Upper lobe of right lung (tissue), 1 donor: ENCODE measurements at regions not wholly inside any gene's neighbourhood (a gene's known extent, or its start where the extent isn't known, plus 50 kb on each side); places are given as distances from the start of the nearest gene placed in this dataset.
"Not testable (repeated sequence)": the region's sequence is repeated elsewhere in the genome, so short reads cannot be mapped to it uniquely, and the experiment has no call there.

ENCODE experiments used
- ATAC-seq: fragments of 200-7000 bp; cut with Tn5 transposase; one replicate; pipeline ENCODE4 v1.9.1; 2020; ENCODE audit warnings: mild to moderate bottlenecking, moderate library complexity
- DNase-seq: peaks from one replicate; pipeline ENCODE4 v3.0.0-alpha.2; 2020
- H3K27ac ChIP-seq: fragments of 200-600 bp; one replicate; pipeline ENCODE4 v1.8.0; 2022
- H3K27me3 ChIP-seq: fragments of 200-600 bp; one replicate; pipeline ENCODE4 v1.8.0; 2022; ENCODE audit warnings: mild to moderate bottlenecking
- H3K36me3 ChIP-seq: fragments of 200-600 bp; one replicate; pipeline ENCODE4 v1.8.0; 2022
- H3K4me1 ChIP-seq: fragments of 200-600 bp; one replicate; pipeline ENCODE4 v1.8.0; 2022
- H3K4me3 ChIP-seq: fragments of 200-600 bp; one replicate; pipeline ENCODE4 v1.8.0; 2022; ENCODE audit warnings: mild to moderate bottlenecking
- H3K9me3 ChIP-seq: fragments of 200-600 bp; one replicate; pipeline ENCODE4 v1.8.0; 2022
- CTCF ChIP-seq: fragments of 200-600 bp; IDR thresholded peaks from one replicate; pipeline ENCODE4 v1.8.0; 2022; ENCODE audit warnings: antibody characterized with exemption
- intact Hi-C: fragments of 100-400 bp; cut with DNase I; formaldehyde crosslinking; loops from one replicate; pipeline ENCODE4 v1.11.0; 2022
- donor health status: DM: no; HTN: yes; CAD: no; lungs with severe emphysema.

DNA sequence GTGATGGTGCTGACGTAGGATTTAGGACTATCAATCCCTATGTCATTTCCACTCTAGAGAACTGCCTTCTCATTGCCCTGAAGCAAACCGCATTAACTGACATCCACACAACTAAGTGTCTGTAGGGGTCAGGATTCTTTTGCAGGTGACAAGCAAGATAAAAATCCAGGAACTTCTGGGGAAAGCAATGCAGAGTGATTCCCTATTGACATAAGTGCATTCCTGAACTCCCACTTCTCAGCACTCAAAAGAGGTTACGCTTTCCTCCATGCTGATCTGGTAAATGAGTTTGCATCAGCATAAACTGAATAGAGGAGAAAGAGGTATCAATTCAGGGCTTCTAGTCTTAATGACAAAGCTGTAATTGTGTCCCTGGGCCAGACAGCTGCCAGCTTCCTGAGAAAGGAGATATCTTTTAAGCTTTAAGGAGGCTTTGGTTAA lies 224.6 kb upstream of the ISX start:
- H3K27me3 ChIP-seq: no peaks in the 10 kb centered on the region
- no peak overlapping the region for H3K4me3 ChIP-seq
- H3K36me3 ChIP-seq: no peaks in the 10 kb centered on the region
- no peaks in the 10 kb centered on the region for H3K4me1 ChIP-seq
- no peak for ATAC-seq
- intact Hi-C loops: no loop called here
- DNase-seq: no peak
- no peak for TF ChIP-seq CTCF
- no peak overlapping the region for H3K27ac ChIP-seq
- H3K9me3 ChIP-seq: no peaks in the 10 kb centered on the region

DNA sequence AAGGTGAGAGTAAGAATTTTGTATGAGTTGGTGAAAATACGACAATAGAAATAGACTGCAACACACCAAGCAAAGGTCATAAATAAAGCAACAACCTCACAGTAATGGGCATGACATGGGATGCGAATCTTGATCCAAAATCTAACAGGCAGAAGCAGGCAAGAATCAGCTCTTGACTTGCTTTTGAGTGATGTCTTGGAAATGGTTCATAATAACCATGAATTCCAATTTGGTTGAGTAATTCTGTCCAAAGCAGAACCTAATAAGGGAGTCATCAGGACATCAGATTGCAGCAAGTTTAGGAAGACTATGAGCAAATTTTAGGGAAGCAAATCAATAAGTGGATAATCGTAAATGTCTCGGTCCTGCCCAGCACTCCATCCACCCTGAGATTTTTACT lies 224.0 kb upstream of the ISX start:
- ATAC-seq (no peak), DNase-seq (no peak)
- H3K4me1 ChIP-seq: no peaks in the 10 kb centered on the region
- H3K27me3 ChIP-seq: no peaks in the 10 kb centered on the region
- no peaks in the 10 kb centered on the region for H3K36me3 ChIP-seq
- no peaks in the 10 kb centered on the region for H3K9me3 ChIP-seq
- no peak for TF ChIP-seq CTCF
- H3K4me3 ChIP-seq: no peak overlapping the region
- H3K27ac ChIP-seq: no peak overlapping the region
- intact Hi-C loops: no loop called here

DNA sequence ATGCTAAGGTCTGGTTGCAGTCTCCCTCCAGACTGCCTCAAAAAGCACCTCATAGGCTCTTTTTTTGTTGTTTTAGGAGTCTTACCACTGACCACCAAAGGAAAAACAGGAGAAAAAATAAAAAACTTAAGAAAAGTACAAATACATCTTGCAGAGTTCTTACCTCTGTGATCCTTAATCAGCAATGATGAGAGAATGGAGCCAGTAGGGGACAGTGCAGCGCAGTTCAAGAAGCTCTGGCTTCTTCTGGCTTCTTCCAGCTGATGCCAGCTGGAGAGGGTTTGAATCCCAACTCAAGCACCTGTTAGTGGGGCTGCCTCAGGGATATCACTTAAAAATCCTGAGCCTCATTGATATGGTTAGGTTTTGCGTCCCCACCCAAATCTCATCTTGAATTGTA lies 223.3 kb upstream of the ISX start:
- no peaks in the 10 kb centered on the region for H3K36me3 ChIP-seq
- TF ChIP-seq CTCF: no peak
- H3K4me1 ChIP-seq: no peaks in the 10 kb centered on the region
- intact Hi-C loops: no loop called here
- ATAC-seq (no peak), DNase-seq (no peak)
- no peak overlapping the region for H3K4me3 ChIP-seq
- no peaks in the 10 kb centered on the region for H3K27me3 ChIP-seq
- no peaks in the 10 kb centered on the region for H3K9me3 ChIP-seq
- H3K27ac ChIP-seq: no peak overlapping the region

GRCh38 chr22:34843743-34844142 lies 222.2 kb upstream of the ISX start:
- H3K4me3 ChIP-seq, H3K36me3 ChIP-seq, intact Hi-C loops, DNase-seq, H3K9me3 ChIP-seq, H3K27me3 ChIP-seq, H3K4me1 ChIP-seq, H3K27ac ChIP-seq, ATAC-seq: not testable (repeated sequence)

- DNase-seq (no peak), ATAC-seq (no peak)
- intact Hi-C loops: no loop called here
- no peaks in the 10 kb centered on the region for H3K36me3 ChIP-seq
- H3K27ac ChIP-seq: no peak overlapping the region
- no peaks in the 10 kb centered on the region for H3K9me3 ChIP-seq
- no peak for TF ChIP-seq CTCF
- no peaks in the 10 kb centered on the region for H3K4me1 ChIP-seq
- H3K27me3 ChIP-seq: no peaks in the 10 kb centered on the region
- no peak overlapping the region for H3K4me3 ChIP-seq
Measured at GRCh38 chr22:34845391-34845790, 220.6 kb upstream of the ISX start.

DNA sequence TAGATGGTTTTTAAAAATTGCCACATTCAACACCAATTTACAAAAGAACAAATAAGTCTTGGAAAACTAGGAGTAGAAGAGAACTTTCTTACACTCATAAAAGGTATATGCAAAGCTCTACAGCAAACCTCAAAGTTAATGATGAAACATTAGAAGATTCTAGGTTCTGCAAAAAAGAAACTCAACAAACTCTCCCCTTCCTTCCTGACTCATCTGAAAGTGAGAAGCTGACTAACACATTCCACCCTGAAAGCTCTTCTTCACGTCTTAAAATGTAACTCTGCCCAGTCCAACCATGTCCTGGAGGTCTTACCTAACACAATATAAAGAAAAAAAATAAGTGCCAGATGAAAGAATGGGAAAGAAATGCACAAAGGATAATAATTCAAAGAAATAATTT lies 218.9 kb upstream of the ISX start:
- Histone ChIP-seq H3K27me3 (no peaks in the 10 kb centered on the region), H3K36me3 (no peaks in the 10 kb centered on the region), H3K4me3 (no peak overlapping the region), H3K9me3 (no peaks in the 10 kb centered on the region), H3K27ac (no peak overlapping the region), H3K4me1 (no peaks in the 10 kb centered on the region)
- no peak for DNase-seq
- ATAC-seq: no peak
- TF ChIP-seq CTCF: no peak
- intact Hi-C loops: no loop called here
